Upper lobe of right lung (tissue), 1 donor: ENCODE measurements at regions not wholly inside any gene's neighbourhood (a gene's known extent, or its start where the extent isn't known, plus 50 kb on each side); places are given as distances from the start of the nearest gene placed in this dataset.
"Not testable (repeated sequence)": the region's sequence is repeated elsewhere in the genome, so short reads cannot be mapped to it uniquely, and the experiment has no call there.

Source experiments
- ATAC-seq: fragments of 200-7000 bp; cut with Tn5 transposase; one replicate; pipeline ENCODE4 v1.9.1; 2020; ENCODE audit warnings: mild to moderate bottlenecking, moderate library complexity
- DNase-seq: peaks from one replicate; pipeline ENCODE4 v3.0.0-alpha.2; 2020
- H3K27ac ChIP-seq: fragments of 200-600 bp; one replicate; pipeline ENCODE4 v1.8.0; 2022
- H3K27me3 ChIP-seq: fragments of 200-600 bp; one replicate; pipeline ENCODE4 v1.8.0; 2022; ENCODE audit warnings: mild to moderate bottlenecking
- H3K36me3 ChIP-seq: fragments of 200-600 bp; one replicate; pipeline ENCODE4 v1.8.0; 2022
- H3K4me1 ChIP-seq: fragments of 200-600 bp; one replicate; pipeline ENCODE4 v1.8.0; 2022
- H3K4me3 ChIP-seq: fragments of 200-600 bp; one replicate; pipeline ENCODE4 v1.8.0; 2022; ENCODE audit warnings: mild to moderate bottlenecking
- H3K9me3 ChIP-seq: fragments of 200-600 bp; one replicate; pipeline ENCODE4 v1.8.0; 2022
- CTCF ChIP-seq: fragments of 200-600 bp; IDR thresholded peaks from one replicate; pipeline ENCODE4 v1.8.0; 2022; ENCODE audit warnings: antibody characterized with exemption
- intact Hi-C: fragments of 100-400 bp; cut with DNase I; formaldehyde crosslinking; loops from one replicate; pipeline ENCODE4 v1.11.0; 2022
- donor health status: DM: no; HTN: yes; CAD: no; lungs with severe emphysema.

GRCh38 chr4:138348055-138348454 is 105.9 kb upstream of the SLC7A11 start:
- H3K36me3 ChIP-seq = no peaks in the 10 kb centered on the region

GRCh38 chr4:138347561-138347960 is 105.4 kb upstream of the SLC7A11 start:
- Histone ChIP-seq H3K9me3 (no peaks in the 10 kb centered on the region), H3K4me1 (no peaks in the 10 kb centered on the region), H3K36me3 (no peaks in the 10 kb centered on the region), H3K27me3 (no peaks in the 10 kb centered on the region), H3K4me3 (no peak overlapping the region), H3K27ac (no peak overlapping the region)
- TF ChIP-seq CTCF = no peak
- ATAC-seq = no peak
- DNase-seq = no peak
- intact Hi-C loops = no loop called here

More at GRCh38 chr4:138348055-138348454, 105.9 kb upstream of the SLC7A11 start:
- ATAC-seq = no peak
- intact Hi-C loops = no loop called here
- Histone ChIP-seq H3K9me3 (no peaks in the 10 kb centered on the region), H3K27ac (no peak overlapping the region), H3K4me3 (no peak overlapping the region), H3K27me3 (no peaks in the 10 kb centered on the region), H3K4me1 (no peaks in the 10 kb centered on the region)
- no peak for TF ChIP-seq CTCF
- no peak for DNase-seq

GRCh38 chr4:138344851-138345250 is 102.7 kb upstream of the SLC7A11 start:
- Histone ChIP-seq H3K4me1 (no peaks in the 10 kb centered on the region), H3K27me3 (no peaks in the 10 kb centered on the region), H3K36me3 (no peaks in the 10 kb centered on the region), H3K27ac (no peak overlapping the region), H3K4me3 (no peak overlapping the region), H3K9me3 (no peaks in the 10 kb centered on the region)
- intact Hi-C loops = no loop called here
- ATAC-seq (no peak), DNase-seq (no peak)
- TF ChIP-seq CTCF = no peak

GRCh38 chr4:138344054-138344453 is 101.9 kb upstream of the SLC7A11 start:
- no peak for ATAC-seq
- no peak for DNase-seq
- H3K27me3 ChIP-seq = no peaks in the 10 kb centered on the region
- H3K4me3 ChIP-seq = no peak overlapping the region
- no peaks in the 10 kb centered on the region for H3K4me1 ChIP-seq
- TF ChIP-seq CTCF = no peak
- no peak overlapping the region for H3K27ac ChIP-seq
- no peaks in the 10 kb centered on the region for H3K9me3 ChIP-seq
- intact Hi-C loops = no loop called here
- no peaks in the 10 kb centered on the region for H3K36me3 ChIP-seq

GRCh38 chr4:138341739-138342415 is 99.7 kb upstream of the SLC7A11 start:
- no peak for DNase-seq
- no peak for ATAC-seq
- H3K4me1 ChIP-seq = no peaks in the 10 kb centered on the region
- no peak for TF ChIP-seq CTCF
- H3K27ac ChIP-seq = no peak overlapping the region
- H3K4me3 ChIP-seq = no peak overlapping the region
- intact Hi-C loops = no loop called here
- no peaks in the 10 kb centered on the region for H3K36me3 ChIP-seq
- H3K27me3 ChIP-seq = no peaks in the 10 kb centered on the region
- no peaks in the 10 kb centered on the region for H3K9me3 ChIP-seq

- Histone ChIP-seq H3K36me3 (no peaks in the 10 kb centered on the region), H3K4me3 (no peak overlapping the region), H3K27ac (no peak overlapping the region), H3K4me1 (no peaks in the 10 kb centered on the region), H3K27me3 (no peaks in the 10 kb centered on the region), H3K9me3 (no peaks in the 10 kb centered on the region)
- DNase-seq (no peak), ATAC-seq (no peak)
- intact Hi-C loops = no loop called here
- no peak for TF ChIP-seq CTCF
These were observed 96.7 kb upstream of the SLC7A11 start for GRCh38 chr4:138338840-138339239.

GRCh38 chr4:138338222-138338621 is 96.1 kb upstream of the SLC7A11 start:
- H3K27me3 ChIP-seq, ATAC-seq, H3K4me3 ChIP-seq, H3K36me3 ChIP-seq, DNase-seq, H3K27ac ChIP-seq, H3K4me1 ChIP-seq, intact Hi-C loops, H3K9me3 ChIP-seq: not testable (repeated sequence)
